Lung microvascular endothelial cell (primary cell): ENCODE measurements at regions not wholly inside any gene's neighbourhood (a gene's known extent, or its start where the extent isn't known, plus 50 kb on each side); places are given as distances from the start of the nearest gene placed in this dataset.

Experiments
- DNase-seq, 2 donors: peaks; one replicate each; pipeline versions ENCODE4 v3.0.0 to v3.0.0-alpha.2; 2010; ENCODE audit warnings: low read depth in 2 of 2

GRCh38 chr6:169895926-169896761 lies 144.7 kb downstream of the ERMARD start:
- DNase-seq = no peak

- no peak for DNase-seq
Observed at GRCh38 chr6:169895000-169895759, 143.8 kb downstream of the ERMARD start.

GRCh38 chr6:169894377-169894960 lies 143.0 kb downstream of the ERMARD start:
- no peak for DNase-seq

- no peak for DNase-seq
Observed at GRCh38 chr6:169893624-169894023, 142.2 kb downstream of the ERMARD start.

GRCh38 chr6:169891846-169892245 lies 140.4 kb downstream of the ERMARD start:
- no peak for DNase-seq

GRCh38 chr6:169891421-169891820 lies 140.0 kb downstream of the ERMARD start:
- no peak for DNase-seq

- no peak for DNase-seq
Observed at GRCh38 chr6:169890901-169891300, 139.5 kb downstream of the ERMARD start.

GRCh38 chr6:169890049-169890448 lies 138.6 kb downstream of the ERMARD start:
- DNase-seq = no peak

GRCh38 chr6:169887529-169888140 lies 136.2 kb downstream of the ERMARD start:
- no peak for DNase-seq

GRCh38 chr6:169886631-169887227 lies 135.3 kb downstream of the ERMARD start:
- no peak for DNase-seq

- DNase-seq = no peak
Observed at GRCh38 chr6:169885831-169886230, 134.4 kb downstream of the ERMARD start.

GRCh38 chr6:169885131-169885530 lies 133.7 kb downstream of the ERMARD start:
- no peak for DNase-seq

- no peak for DNase-seq
Observed at GRCh38 chr6:169884158-169884557, 132.7 kb downstream of the ERMARD start.

- DNase-seq = no peak
Observed at GRCh38 chr6:169883316-169883715, 131.9 kb downstream of the ERMARD start.

- no peak for DNase-seq
Observed at GRCh38 chr6:169881976-169882375, 130.6 kb downstream of the ERMARD start.

GRCh38 chr6:169881398-169881797 lies 130.0 kb downstream of the ERMARD start:
- DNase-seq = no peak

- DNase-seq = no peak
Observed at GRCh38 chr6:169880516-169880915, 129.1 kb downstream of the ERMARD start.

GRCh38 chr6:169869301-169869700 lies 117.9 kb downstream of the ERMARD start:
- no peak for DNase-seq

GRCh38 chr6:169868458-169868857 lies 117.0 kb downstream of the ERMARD start:
- DNase-seq = peak; percentile 28 to 65

- DNase-seq = no peak
Observed at GRCh38 chr6:169867751-169868191, 116.3 kb downstream of the ERMARD start.
